ENCODE measurements at regions not wholly inside any gene's neighbourhood (a gene's known extent, or its start where the extent isn't known, plus 50 kb on each side); places are given as distances from the start of the nearest gene placed in this dataset.
A peak's percentile ranks its signal among the peaks of the same experiment; 100 is the strongest.

DNA sequence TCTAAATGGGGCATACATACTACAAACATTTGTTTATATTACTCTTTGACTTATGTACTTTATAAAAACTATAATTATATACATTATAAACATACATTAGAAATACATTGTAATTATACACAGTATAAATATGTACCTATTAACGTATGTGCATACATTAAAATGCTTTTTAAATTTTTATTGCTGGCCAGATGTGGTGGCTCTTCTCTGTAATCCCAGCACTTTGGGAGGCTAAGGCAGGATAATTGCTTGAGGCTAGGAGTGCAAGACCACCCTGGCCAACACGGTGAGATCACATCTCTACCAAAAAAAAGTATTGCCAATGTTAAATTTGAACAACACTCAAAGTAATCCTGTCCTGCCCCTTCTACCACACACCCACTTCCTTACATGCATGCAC, 1037.0 kb downstream of the GRM8 start:
- Histone ChIP-seq H3K27ac (ENCODE audit: poor library complexity, severe bottlenecking) (no peak overlapping the region), H3K27me3 (ENCODE audit: insufficient read depth, poor library complexity, severe bottlenecking) (no peaks in the 10 kb centered on the region), H3K36me3 (ENCODE audit: low read depth) (no peaks in the 10 kb centered on the region), H3K4me3 (ENCODE audit: severe bottlenecking) (no peak overlapping the region), H3K9me3 (ENCODE audit: severe bottlenecking) (no peaks in the 10 kb centered on the region), H3K4me1 (ENCODE audit: insufficient read depth, poor library complexity, severe bottlenecking) (peaks cover 26% of the 10 kb centered on the region)
- ATAC-seq (ENCODE audit: low read depth): no peak
- no peak for DNase-seq (ENCODE audit: low spot score)
- TF ChIP-seq, protein P1, sequence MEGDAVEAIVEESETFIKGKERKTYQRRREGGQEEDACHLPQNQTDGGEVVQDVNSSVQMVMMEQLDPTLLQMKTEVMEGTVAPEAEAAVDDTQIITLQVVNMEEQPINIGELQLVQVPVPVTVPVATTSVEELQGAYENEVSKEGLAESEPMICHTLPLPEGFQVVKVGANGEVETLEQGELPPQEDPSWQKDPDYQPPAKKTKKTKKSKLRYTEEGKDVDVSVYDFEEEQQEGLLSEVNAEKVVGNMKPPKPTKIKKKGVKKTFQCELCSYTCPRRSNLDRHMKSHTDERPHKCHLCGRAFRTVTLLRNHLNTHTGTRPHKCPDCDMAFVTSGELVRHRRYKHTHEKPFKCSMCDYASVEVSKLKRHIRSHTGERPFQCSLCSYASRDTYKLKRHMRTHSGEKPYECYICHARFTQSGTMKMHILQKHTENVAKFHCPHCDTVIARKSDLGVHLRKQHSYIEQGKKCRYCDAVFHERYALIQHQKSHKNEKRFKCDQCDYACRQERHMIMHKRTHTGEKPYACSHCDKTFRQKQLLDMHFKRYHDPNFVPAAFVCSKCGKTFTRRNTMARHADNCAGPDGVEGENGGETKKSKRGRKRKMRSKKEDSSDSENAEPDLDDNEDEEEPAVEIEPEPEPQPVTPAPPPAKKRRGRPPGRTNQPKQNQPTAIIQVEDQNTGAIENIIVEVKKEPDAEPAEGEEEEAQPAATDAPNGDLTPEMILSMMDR (IDR thresholded peaks at IDR 0.05; ENCODE audit: poor library complexity, severe bottlenecking): no peak

DNA sequence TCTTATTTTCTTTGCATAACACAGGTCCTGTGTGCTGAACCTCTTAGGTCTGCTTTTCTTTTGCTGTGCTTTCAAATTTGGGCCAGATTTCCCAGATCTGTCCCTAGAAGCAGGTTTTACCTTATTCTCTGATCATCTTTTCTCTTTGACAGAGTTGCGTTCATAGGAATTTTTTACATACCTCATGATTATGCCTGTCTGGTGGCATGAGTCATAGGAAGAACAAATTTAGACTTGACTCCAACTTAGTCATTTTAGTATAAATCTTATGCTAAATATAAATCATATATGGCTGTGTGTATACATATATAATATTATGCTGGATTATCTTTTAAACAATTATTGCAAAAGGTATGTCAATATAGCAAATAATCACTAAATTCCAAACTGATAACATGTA, 1038.9 kb downstream of the GRM8 start:
- no peaks in the 10 kb centered on the region for H3K9me3 ChIP-seq (ENCODE audit: severe bottlenecking)
- no peak overlapping the region for H3K4me3 ChIP-seq (ENCODE audit: severe bottlenecking)
- TF ChIP-seq, protein P1 (IDR thresholded peaks at IDR 0.05; ENCODE audit: poor library complexity, severe bottlenecking): no peak
- H3K27me3 ChIP-seq (ENCODE audit: insufficient read depth, poor library complexity, severe bottlenecking): no peaks in the 10 kb centered on the region
- H3K36me3 ChIP-seq (ENCODE audit: low read depth): no peaks in the 10 kb centered on the region
- ATAC-seq (ENCODE audit: low read depth) (peak; percentile 83), DNase-seq (ENCODE audit: low spot score) (no peak)
- peaks cover 26% of the 10 kb centered on the region for H3K4me1 ChIP-seq (ENCODE audit: insufficient read depth, poor library complexity, severe bottlenecking)
- H3K27ac ChIP-seq (ENCODE audit: poor library complexity, severe bottlenecking): peak overlapping the region; percentile 45

DNA sequence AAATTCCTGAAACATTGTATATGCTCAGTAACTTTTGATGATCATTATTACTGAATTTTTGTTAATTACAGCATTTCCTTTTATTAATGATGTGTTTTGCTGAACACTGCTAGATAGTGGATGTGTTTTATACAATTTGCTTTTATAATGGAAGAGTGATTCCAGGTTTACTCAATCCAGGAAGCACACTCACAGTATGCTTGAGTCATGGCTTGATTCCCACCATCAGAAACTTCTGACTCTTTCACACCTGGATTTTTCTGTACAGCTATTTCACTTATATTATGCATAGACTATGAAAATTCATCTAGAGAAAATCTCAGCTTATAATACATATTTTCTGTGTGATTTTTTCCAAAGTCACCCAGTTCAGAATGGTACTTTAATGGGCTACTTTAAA, 1040.9 kb downstream of the GRM8 start:
- no peak overlapping the region for H3K27ac ChIP-seq (ENCODE audit: poor library complexity, severe bottlenecking)
- TF ChIP-seq, protein P1 (IDR thresholded peaks at IDR 0.05; ENCODE audit: poor library complexity, severe bottlenecking): no peak
- peaks cover 26% of the 10 kb centered on the region for H3K4me1 ChIP-seq (ENCODE audit: insufficient read depth, poor library complexity, severe bottlenecking)
- H3K4me3 ChIP-seq (ENCODE audit: severe bottlenecking): no peak overlapping the region
- H3K9me3 ChIP-seq (ENCODE audit: severe bottlenecking): no peaks in the 10 kb centered on the region
- ATAC-seq (ENCODE audit: low read depth): peak; percentile 83
- DNase-seq (ENCODE audit: low spot score): no peak
- H3K27me3 ChIP-seq (ENCODE audit: insufficient read depth, poor library complexity, severe bottlenecking): no peaks in the 10 kb centered on the region
- H3K36me3 ChIP-seq (ENCODE audit: low read depth): no peaks in the 10 kb centered on the region

DNA sequence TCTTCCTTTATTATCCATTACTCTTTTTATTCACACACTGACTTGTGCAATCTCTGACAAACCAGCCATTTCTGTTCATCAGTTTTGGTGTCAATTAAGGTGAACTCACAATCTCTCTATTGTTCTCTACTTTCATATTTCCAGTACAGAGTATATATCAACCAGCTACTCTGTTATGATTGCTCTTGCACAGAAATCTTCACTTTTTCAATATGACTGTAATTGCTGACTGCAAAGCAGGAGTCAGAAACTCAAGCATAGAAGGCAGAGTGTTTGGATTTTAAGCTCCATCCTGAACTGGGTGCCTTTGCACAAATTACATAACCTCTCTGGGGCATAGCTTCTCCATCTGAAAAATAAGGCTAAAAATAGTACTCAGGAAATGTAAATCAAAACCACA, 1042.0 kb downstream of the GRM8 start:
- H3K4me3 ChIP-seq (ENCODE audit: severe bottlenecking): no peak overlapping the region
- no peak for ATAC-seq (ENCODE audit: low read depth)

DNA sequence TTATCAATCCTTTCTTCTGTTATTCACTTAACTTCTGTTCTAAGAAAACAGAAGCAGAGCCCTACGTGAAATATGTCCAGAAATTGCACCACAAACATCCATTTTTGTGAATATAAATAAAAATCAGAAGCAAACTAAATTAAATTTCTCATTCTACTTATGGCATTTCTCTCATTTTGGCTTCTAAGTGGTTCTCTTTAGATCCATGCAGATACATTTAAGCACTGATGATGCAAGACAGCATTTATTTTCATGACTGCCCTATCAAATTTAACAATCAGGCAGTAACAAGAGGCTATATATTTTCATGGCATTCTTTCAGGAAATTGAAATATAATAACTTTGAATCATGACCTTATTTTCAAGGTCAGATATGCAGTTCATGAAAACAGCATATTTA, 1049.6 kb downstream of the GRM8 start:
- H3K9me3 ChIP-seq (ENCODE audit: severe bottlenecking): no peaks in the 10 kb centered on the region
- H3K27me3 ChIP-seq (ENCODE audit: insufficient read depth, poor library complexity, severe bottlenecking): peaks cover 2% of the 10 kb centered on the region
- no peak overlapping the region for H3K4me3 ChIP-seq (ENCODE audit: severe bottlenecking)
- TF ChIP-seq, protein P1 (IDR thresholded peaks at IDR 0.05; ENCODE audit: poor library complexity, severe bottlenecking): no peak
- H3K4me1 ChIP-seq (ENCODE audit: insufficient read depth, poor library complexity, severe bottlenecking): no peaks in the 10 kb centered on the region
- ATAC-seq (ENCODE audit: low read depth) (no peak), DNase-seq (ENCODE audit: low spot score) (no peak)
- no peak overlapping the region for H3K27ac ChIP-seq (ENCODE audit: poor library complexity, severe bottlenecking)
- no peaks in the 10 kb centered on the region for H3K36me3 ChIP-seq (ENCODE audit: low read depth)

More for the DNA sequence above, 1042.0 kb downstream of the GRM8 start:
- Histone ChIP-seq H3K27me3 (ENCODE audit: insufficient read depth, poor library complexity, severe bottlenecking) (no peaks in the 10 kb centered on the region), H3K9me3 (ENCODE audit: severe bottlenecking) (no peaks in the 10 kb centered on the region), H3K27ac (ENCODE audit: poor library complexity, severe bottlenecking) (no peak overlapping the region), H3K36me3 (ENCODE audit: low read depth) (no peaks in the 10 kb centered on the region), H3K4me1 (ENCODE audit: insufficient read depth, poor library complexity, severe bottlenecking) (peaks cover 26% of the 10 kb centered on the region)
- TF ChIP-seq, protein P1 (IDR thresholded peaks at IDR 0.05; ENCODE audit: poor library complexity, severe bottlenecking): no peak
- no peak for DNase-seq (ENCODE audit: low spot score)
